ENCODE measurements at regions not wholly inside any gene's neighbourhood (a gene's known extent, or its start where the extent isn't known, plus 50 kb on each side); places are given as distances from the start of the nearest gene placed in this dataset.

- TF ChIP-seq OVOL3 (tag by site-specific recombination; IDR thresholded peaks at IDR 0.05) (no peak), ZNF362 (tag by site-specific recombination; IDR thresholded peaks at IDR 0.05) (no peak), CTCF (tag by site-specific recombination; IDR thresholded peaks at IDR 0.05) (no peak), REST (tag by site-specific recombination; IDR thresholded peaks at IDR 0.05) (no peak), KLF9 (tag by site-specific recombination; IDR thresholded peaks at IDR 0.05; ENCODE audit: low read depth) (no peak), SETDB1 (IDR thresholded peaks at IDR 0.05; ENCODE audit: insufficient read length, low read length) (no peak), ZNF239 (tag by site-specific recombination; IDR thresholded peaks at IDR 0.05) (no peak), ZNF76 (tag by site-specific recombination; IDR thresholded peaks at IDR 0.05; ENCODE audit: borderline replicate concordance, low read depth) (no peak), ZBTB49 (tag by site-specific recombination; IDR thresholded peaks at IDR 0.05; ENCODE audit: low read depth) (no peak), SP2 (tag by site-specific recombination; IDR thresholded peaks at IDR 0.05) (no peak), PRDM10 (tag by site-specific recombination; IDR thresholded peaks at IDR 0.05) (no peak), ZNF133 (tag by site-specific recombination; IDR thresholded peaks at IDR 0.05) (no peak), ZNF830 (tag by site-specific recombination; IDR thresholded peaks at IDR 0.05; ENCODE audit: low read depth) (no peak)
Observed at GRCh38 chr10:14416308-14416700, 85.6 kb upstream of the FRMD4A start.
